ENCODE measurements at regions not wholly inside any gene's neighbourhood (a gene's known extent, or its start where the extent isn't known, plus 50 kb on each side); places are given as distances from the start of the nearest gene placed in this dataset.

GRCh38 chr12:105835580-105836241 is 303.0 kb downstream of the NUAK1 start:
- TF ChIP-seq CTCF (IDR thresholded peaks at IDR 0.05; ENCODE audit: extremely low read depth, missing control alignments): no peak
- no peak for DNase-seq (ENCODE audit: low spot score)

GRCh38 chr12:105836242-105836622 is 302.5 kb downstream of the NUAK1 start:
- DNase-seq (ENCODE audit: low spot score): no peak
- no peak for TF ChIP-seq CTCF (IDR thresholded peaks at IDR 0.05; ENCODE audit: extremely low read depth, missing control alignments)

- no peak for DNase-seq (ENCODE audit: low spot score)
- no peak for TF ChIP-seq CTCF (IDR thresholded peaks at IDR 0.05; ENCODE audit: extremely low read depth, missing control alignments)
Measured at GRCh38 chr12:105839629-105840127, 299.1 kb downstream of the NUAK1 start.

GRCh38 chr12:105840384-105840783 is 298.4 kb downstream of the NUAK1 start:
- no peak for TF ChIP-seq CTCF (IDR thresholded peaks at IDR 0.05; ENCODE audit: extremely low read depth, missing control alignments)
- no peak for DNase-seq (ENCODE audit: low spot score)

- DNase-seq (ENCODE audit: low spot score): no peak
- no peak for TF ChIP-seq CTCF (IDR thresholded peaks at IDR 0.05; ENCODE audit: extremely low read depth, missing control alignments)
Measured at GRCh38 chr12:105841840-105842239, 296.9 kb downstream of the NUAK1 start.

GRCh38 chr12:105843561-105843960 is 295.2 kb downstream of the NUAK1 start:
- TF ChIP-seq CTCF (IDR thresholded peaks at IDR 0.05; ENCODE audit: extremely low read depth, missing control alignments): no peak
- DNase-seq (ENCODE audit: low spot score): no peak

GRCh38 chr12:105843986-105844760 is 294.6 kb downstream of the NUAK1 start:
- TF ChIP-seq CTCF (IDR thresholded peaks at IDR 0.05; ENCODE audit: extremely low read depth, missing control alignments): no peak
- DNase-seq (ENCODE audit: low spot score): no peak

Data from GM20000 (cell line).